Stimulated activated CD4-positive, alpha-beta T cell treated with anti-CD3 and anti-CD28 coated beads, Interleukin-1b, Interleukin-23, amount 100 ng/mL, for 4 hours (primary cell): ENCODE measurements at regions not wholly inside any gene's neighbourhood (a gene's known extent, or its start where the extent isn't known, plus 50 kb on each side); places are given as distances from the start of the nearest gene placed in this dataset.

ENCODE experiments used
- DNase-seq, 2 donors: peaks; one replicate each; pipeline ENCODE4 v3.0.0-alpha.2; 2020; ENCODE audit warnings: low read depth in 2 of 2

GRCh38 chr20:60506061-60506460 lies 547.8 kb downstream of the CDH26 start:
- DNase-seq: no peak

- no peak for DNase-seq
Observed at GRCh38 chr20:60507087-60507694, 549.0 kb downstream of the CDH26 start.

- DNase-seq: no peak
Observed at GRCh38 chr20:60509407-60509806, 551.2 kb downstream of the CDH26 start.

- DNase-seq: no peak
Observed at GRCh38 chr20:60510356-60510755, 552.1 kb downstream of the CDH26 start.

- DNase-seq: no peak
Observed at GRCh38 chr20:60512443-60512842, 554.2 kb downstream of the CDH26 start.

- DNase-seq: no peak
Observed at GRCh38 chr20:60513141-60513540, 554.9 kb downstream of the CDH26 start.

- no peak for DNase-seq
Observed at GRCh38 chr20:60516442-60516841, 558.2 kb downstream of the CDH26 start.

- DNase-seq: no peak
Observed at GRCh38 chr20:60518022-60518421, 559.8 kb downstream of the CDH26 start.

GRCh38 chr20:60525397-60525796 lies 567.2 kb downstream of the CDH26 start:
- DNase-seq: no peak

GRCh38 chr20:60527656-60528055 lies 569.4 kb downstream of the CDH26 start:
- no peak for DNase-seq

- no peak for DNase-seq
Observed at GRCh38 chr20:60528141-60528540, 569.9 kb downstream of the CDH26 start.

- no peak for DNase-seq
Observed at GRCh38 chr20:60529149-60529548, 570.9 kb downstream of the CDH26 start.

- DNase-seq: no peak
Observed at GRCh38 chr20:60535211-60535610, 577.0 kb downstream of the CDH26 start.

- no peak for DNase-seq
Observed at GRCh38 chr20:60540591-60540990, 582.4 kb downstream of the CDH26 start.

GRCh38 chr20:60541991-60542390 lies 583.8 kb downstream of the CDH26 start:
- DNase-seq: no peak

GRCh38 chr20:60543598-60543997 lies 585.4 kb downstream of the CDH26 start:
- DNase-seq: no peak

GRCh38 chr20:60553095-60553494 lies 594.9 kb downstream of the CDH26 start:
- no peak for DNase-seq

GRCh38 chr20:60558486-60558885 lies 600.3 kb downstream of the CDH26 start:
- no peak for DNase-seq

- DNase-seq: no peak
Observed at GRCh38 chr20:60559462-60559861, 601.2 kb downstream of the CDH26 start.

- no peak for DNase-seq
Observed at GRCh38 chr20:60561052-60561451, 602.8 kb downstream of the CDH26 start.

GRCh38 chr20:60565083-60565482 lies 606.9 kb downstream of the CDH26 start:
- DNase-seq: no peak

- no peak for DNase-seq
Observed at GRCh38 chr20:60565551-60565950, 607.3 kb downstream of the CDH26 start.

GRCh38 chr20:60569116-60569515 lies 610.9 kb downstream of the CDH26 start:
- DNase-seq: no peak
